ENCODE measurements at regions not wholly inside any gene's neighbourhood (a gene's known extent, or its start where the extent isn't known, plus 50 kb on each side); places are given as distances from the start of the nearest gene placed in this dataset.

- TF ChIP-seq CTCF (IDR thresholded peaks at IDR 0.05; ENCODE audit: insufficient read depth, low read depth, low read length), result no peak
- no peak for TF ChIP-seq EZH2 (IDR thresholded peaks at IDR 0.05; ENCODE audit: insufficient read depth, low read length)
These were observed 991.8 kb downstream of the VRK1 start for GRCh38 chr14:97788846-97789526.

Data from astrocyte (in vitro differentiated cells and primary cell).